Vagina (tissue), 2 donors: ENCODE measurements at regions not wholly inside any gene's neighbourhood (a gene's known extent, or its start where the extent isn't known, plus 50 kb on each side); places are given as distances from the start of the nearest gene placed in this dataset.

Experiments
- POLR2A ChIP-seq, 2 donors: fragments of 450-650 bp; IDR thresholded peaks; one replicate each; pipeline ENCODE4 v1.6.1; 2017; ENCODE audit warnings: antibody characterized with exemption in 2 of 2, mild to moderate bottlenecking in 2 of 2, moderate library complexity in 2 of 2
- TF ChIP-seq, protein P1 (sequence below), 3 experiments: fragments of 450-650 bp in 2 of 3; fragments of 200-600 bp in 1 of 3; sonication (generic) in 1 of 3; IDR thresholded peaks; one replicate each; pipeline ENCODE4 v1.5.1; 2017 to 2019; ENCODE audit warnings: antibody characterized with exemption in 3 of 3, mild to moderate bottlenecking in 2 of 3, moderate library complexity in 2 of 3

GRCh38 chr2:57450170-57450569, 596.4 kb upstream of the VRK2 start:
- TF ChIP-seq, protein P1, sequence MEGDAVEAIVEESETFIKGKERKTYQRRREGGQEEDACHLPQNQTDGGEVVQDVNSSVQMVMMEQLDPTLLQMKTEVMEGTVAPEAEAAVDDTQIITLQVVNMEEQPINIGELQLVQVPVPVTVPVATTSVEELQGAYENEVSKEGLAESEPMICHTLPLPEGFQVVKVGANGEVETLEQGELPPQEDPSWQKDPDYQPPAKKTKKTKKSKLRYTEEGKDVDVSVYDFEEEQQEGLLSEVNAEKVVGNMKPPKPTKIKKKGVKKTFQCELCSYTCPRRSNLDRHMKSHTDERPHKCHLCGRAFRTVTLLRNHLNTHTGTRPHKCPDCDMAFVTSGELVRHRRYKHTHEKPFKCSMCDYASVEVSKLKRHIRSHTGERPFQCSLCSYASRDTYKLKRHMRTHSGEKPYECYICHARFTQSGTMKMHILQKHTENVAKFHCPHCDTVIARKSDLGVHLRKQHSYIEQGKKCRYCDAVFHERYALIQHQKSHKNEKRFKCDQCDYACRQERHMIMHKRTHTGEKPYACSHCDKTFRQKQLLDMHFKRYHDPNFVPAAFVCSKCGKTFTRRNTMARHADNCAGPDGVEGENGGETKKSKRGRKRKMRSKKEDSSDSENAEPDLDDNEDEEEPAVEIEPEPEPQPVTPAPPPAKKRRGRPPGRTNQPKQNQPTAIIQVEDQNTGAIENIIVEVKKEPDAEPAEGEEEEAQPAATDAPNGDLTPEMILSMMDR (IDR thresholded peaks at IDR 0.05), result no peak
- no peak for TF ChIP-seq POLR2A (IDR thresholded peaks at IDR 0.05)
